HT-29 (cell line): ENCODE measurements at regions not wholly inside any gene's neighbourhood (a gene's known extent, or its start where the extent isn't known, plus 50 kb on each side); places are given as distances from the start of the nearest gene placed in this dataset.
"Not testable (repeated sequence)": the region's sequence is repeated elsewhere in the genome, so short reads cannot be mapped to it uniquely, and the experiment has no call there.

Experiments
- DNase-seq: peaks from one replicate; pipeline ENCODE4 v3.0.0-alpha.2; 2015; ENCODE audit warnings: low spot score

DNA sequence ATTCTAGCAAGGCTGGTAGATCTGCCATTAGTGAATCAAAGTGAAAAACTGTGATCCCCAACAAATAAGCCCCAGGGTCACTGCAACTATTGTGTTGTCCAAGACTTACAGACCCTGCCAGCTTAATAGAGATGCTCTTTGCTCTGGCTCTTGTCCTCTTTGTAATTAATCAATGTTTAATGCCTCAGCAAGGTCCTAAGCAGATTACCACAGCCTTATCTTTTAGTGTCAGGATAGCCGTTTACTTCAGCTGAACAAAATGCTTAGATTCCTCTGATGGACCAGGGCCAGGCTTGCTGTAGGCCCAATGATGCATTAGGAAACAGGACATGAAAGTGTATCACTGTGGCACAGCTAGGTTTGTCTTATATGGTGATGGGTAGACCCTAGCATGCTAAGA lies 353.3 kb downstream of the HACE1 start:
- no peak for DNase-seq

DNA sequence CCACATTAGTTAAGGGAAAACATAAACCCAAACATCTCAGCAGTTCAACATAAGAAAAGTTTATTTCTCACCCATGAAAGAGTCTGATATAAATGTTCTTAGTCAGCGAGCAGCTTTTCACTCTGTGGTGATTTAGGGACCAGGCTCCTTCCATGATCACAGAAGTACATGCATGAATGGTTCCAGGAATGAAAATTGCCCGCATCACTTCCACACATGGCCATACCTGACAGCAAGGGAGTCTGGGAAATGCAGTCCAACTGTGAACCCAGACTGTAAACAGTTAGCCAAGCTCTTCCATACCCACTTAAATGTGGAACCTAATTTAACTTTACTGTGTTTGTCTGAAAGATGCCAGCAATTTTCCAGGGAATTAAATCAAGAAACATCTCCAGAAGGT lies 353.9 kb downstream of the HACE1 start:
- DNase-seq, result no peak

DNA sequence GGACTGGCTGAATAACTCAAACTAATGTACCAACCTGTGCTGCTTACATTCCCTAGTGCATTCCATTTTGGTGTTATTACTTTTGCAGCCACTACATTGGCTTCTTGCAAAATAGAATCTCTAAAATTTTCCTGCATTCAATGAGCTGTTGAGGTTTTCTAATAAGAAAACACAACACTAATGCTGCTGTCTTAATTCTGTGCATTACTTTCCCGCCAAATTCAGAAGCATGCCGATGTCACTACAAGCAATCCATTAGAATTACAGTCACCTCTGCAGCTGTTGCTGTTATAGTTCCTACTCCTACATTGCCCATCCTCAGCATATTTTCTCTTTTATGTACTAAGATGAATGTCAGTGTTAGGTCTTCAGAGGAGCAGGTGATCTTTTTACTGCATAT lies 359.5 kb downstream of the HACE1 start:
- DNase-seq, result no peak

DNA sequence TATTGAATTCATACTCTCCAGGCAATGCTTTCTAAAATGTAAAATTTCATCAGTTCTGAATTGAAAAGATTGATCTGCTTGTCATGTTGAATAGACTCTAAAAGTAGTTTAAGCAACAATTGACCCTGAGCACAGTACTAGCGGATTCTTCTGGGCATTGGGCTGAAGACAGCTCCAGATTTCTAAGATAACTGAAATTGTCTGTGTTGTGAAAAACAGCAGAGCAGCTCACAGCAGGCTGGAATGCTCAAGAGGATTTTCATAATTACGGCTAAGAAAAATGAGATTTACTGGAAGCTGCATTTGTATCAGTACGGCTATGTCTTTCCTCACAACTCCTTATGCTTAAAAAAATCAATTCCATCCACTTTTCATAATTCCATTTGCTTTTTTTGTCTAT lies 373.7 kb downstream of the HACE1 start:
- DNase-seq, result no peak

DNA sequence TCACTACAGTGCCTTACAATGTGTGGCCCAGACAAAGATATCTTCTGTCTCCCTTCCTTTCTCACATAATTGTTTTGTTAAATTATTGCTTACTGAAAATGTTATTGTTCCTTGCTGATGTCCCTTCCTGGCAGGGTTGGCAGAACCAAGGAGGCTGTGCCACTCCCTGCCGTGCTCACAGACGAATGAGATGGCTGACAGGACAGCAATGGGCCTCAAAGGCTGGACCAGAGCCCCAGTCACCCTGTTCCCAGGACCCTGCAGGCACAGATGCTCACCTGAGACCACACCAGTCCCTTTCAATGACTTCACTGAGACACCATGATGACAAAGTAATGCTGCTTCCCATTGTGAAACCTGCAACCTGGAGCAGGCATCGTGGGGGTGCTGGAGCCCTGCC lies 375.1 kb downstream of the HACE1 start:
- DNase-seq, result no peak

DNA sequence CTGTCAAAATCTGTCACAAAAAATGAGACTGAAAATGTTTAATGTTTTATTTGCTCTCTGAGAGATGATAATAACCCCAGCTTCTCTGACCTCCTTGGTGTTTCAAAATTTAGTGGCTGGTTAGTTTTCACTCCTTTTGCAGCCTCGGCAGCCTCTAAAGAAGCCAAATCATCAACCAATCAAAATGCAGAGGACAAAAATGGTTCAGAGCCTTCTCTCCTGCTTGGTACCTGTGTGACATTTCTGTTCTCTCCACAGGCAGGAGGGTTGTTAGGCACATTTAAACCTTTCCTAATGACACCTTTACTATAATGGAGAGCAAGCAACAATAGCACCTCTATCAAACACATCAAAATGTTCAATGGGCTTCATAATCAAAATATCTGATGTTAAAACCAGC lies 375.5 kb downstream of the HACE1 start:
- no peak for DNase-seq

DNA sequence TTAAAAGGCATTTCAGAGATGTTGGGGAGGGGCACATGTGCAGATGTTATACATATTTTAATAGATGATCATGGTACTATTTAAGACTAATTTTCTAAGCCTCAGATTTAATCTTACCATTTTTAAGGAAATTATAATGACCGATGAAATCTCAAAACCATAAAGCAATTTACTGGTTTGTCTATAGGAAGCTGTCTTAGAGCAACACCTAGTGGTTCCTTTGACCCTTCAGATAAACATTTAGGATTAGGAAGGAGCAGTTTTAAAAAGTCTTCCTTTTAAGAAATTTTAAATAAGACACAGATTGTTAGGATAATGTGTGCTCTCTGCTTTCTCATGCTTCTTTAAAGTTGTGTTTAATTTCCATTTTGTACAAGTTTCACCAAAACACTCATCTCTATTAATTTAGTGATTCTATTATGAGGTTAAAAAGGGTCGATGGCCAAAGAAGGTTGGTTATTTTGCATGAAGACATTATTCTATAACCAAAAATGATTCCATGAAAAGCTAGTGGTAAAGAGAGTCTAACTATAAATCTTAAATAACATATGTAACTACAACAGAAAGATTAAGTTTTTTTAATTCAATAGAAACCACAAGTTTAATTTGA lies 376.4 kb downstream of the HACE1 start:
- DNase-seq, result peak; percentile 18

DNA sequence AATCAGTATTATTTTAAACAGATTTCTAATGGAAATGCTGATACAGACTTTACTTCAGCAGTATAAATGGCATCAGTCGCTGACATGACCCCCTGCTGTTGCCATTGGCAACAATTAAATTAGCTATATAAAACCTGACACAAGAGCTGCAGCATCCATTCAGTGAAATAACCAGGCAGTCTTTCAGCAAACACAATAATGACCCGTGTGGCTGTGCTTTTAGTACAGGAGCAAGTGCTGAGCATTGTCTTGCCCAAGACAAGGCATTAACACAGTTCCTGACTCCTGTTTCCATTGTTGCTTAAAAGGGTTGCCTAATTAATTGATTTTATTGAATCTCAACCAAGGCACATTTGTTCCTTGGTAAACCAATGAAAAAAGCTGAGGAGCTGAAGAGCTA lies 382.1 kb downstream of the HACE1 start:
- DNase-seq, result no peak

DNA sequence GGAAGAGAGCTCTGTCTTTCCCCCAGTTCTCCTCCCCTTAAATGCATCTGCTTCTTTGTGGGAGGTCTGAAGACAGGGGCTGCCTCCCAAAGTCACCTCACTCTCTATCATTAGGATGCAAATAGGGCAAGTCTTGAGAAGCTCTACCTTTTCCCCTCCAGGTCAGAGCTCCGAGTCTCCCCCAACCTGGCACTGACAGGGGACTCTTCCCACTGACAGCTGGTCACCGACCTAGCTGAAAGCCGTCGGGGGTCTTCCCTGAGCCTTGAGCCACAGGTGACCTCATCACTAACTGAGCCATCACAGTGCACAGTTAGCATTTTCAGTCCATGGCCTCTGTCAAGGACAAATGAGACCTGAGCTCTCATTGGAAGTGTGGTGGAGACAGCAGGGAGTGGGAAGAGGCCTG lies 386.7 kb downstream of the HACE1 start:
- DNase-seq, result no peak

DNA sequence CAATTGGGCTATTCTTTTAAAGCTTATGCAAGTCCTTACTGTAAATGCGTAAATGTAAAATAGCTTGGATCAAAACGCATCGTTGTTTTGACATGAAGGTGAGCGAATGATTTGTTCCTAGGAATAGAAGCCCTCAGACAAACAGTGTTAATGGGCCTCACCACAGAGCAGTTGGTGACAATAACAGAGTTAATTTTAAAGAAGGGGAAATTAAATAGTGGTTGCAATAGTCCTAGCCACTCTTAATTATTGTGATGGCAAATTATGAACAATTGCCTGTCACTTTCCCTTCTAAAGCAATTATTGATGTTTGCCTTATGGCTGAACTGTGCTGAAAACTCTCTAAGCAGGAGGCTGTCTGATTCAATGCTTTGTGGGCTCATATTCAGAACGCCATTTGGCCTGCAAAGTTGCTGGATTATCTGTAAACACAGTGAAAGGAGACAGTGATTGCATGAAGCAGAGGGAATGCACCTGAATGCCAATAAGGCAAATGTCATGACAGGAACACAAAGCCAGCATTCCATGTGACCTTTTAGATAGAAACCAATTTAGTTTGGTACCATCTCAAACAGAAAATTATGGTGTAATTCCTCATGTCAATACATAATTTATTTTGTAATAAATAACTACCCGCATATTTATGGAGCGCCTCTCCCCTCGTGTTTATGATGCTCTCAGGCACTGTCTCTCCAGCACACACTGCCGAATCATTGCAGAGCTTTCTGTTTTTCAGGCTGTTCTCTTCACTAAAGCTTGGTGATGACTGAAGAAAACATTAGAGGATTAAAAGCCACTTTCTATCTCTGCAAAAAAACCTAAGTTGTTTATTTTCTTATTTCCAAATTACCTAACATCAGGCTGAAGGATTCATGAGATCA lies 387.5 kb downstream of the HACE1 start:
- no peak for DNase-seq

DNA sequence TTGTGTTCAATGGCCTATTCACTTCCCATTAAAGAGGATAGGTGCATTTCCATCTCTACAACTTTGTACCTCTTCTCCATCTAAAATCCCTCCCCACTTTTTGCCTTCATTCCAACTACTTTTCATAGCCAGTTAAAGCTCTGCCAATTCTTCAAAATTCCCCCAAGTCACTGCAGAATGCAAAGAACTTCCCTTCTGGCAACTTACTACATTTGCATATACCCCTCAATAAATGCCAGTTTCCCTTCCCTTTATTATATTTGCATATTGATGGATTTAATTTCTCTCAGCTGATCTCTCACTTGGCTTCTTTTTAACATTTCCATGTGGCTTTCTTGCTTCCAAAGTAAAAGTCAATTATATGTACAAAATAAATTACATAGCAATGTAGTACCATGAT lies 393.4 kb downstream of the HACE1 start:
- DNase-seq, result no peak

DNA sequence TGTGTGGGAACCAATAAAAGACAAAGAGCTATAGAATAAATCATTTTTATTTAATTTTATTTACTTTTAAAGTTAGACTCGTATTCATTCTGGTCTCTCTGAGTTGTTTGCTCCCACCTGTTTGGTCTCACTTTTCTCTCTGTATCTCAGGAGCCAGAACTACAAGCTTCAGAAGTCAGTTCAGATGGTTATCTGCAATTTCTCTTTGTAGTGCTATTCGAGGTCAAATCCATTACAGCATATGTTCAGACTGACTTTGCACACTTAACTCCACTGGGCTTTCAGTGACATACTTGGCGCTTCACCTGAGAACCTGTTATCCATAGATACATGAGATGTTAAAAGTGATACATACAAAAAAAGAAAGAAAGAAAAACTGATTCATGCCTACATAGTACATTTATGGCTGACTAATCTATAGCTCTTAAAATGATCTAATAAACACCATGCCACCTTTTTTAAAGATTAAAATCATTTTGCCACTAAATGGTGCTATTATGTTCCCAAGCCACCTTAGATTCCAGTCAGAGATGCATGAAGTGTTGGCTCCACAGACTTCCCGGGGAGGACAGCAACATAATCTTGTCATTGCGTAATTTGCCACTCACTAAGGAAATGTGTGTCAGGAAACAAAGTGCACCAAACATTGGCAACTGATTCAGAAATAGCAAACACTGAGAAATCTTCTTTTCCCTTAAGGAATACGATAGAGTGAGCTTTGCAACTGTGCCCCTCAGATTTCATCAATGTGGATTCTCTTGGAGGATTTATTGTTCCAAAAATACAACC lies 396.7 kb downstream of the HACE1 start:
- no peak for DNase-seq

DNA sequence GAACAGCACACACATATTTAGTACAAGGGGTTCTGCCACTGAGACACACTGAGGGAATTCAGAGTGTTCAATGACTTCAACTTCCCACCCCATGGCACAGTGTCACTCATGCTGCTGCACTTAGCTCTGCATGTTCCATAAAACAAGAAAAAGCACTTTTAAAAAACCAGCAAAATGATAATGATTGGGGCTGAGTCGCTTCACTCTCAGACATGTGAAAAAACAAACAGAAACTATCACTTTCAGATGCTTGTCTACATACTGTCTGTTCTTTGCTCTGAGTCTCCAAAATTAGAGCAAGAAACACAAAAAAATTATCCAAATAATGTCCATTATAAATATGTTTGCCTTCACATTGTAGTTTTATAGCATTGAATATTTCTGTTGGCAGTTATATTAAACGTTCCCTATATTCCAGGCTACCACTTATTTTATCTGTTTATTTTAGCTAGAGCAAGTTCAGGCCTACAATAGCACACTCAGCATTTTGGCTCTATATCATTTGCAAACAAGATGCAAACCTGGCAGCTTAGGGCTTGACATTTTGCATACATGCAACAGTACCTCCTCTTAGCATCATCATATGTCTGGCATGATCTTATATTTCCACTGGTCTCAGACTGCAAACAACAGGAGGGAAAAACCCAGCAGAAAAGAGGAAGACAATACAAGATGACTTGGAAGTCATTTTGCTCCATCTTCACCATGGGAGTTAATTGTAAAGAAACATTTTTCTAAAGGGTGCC lies 398.8 kb downstream of the HACE1 start:
- DNase-seq, result no peak

DNA sequence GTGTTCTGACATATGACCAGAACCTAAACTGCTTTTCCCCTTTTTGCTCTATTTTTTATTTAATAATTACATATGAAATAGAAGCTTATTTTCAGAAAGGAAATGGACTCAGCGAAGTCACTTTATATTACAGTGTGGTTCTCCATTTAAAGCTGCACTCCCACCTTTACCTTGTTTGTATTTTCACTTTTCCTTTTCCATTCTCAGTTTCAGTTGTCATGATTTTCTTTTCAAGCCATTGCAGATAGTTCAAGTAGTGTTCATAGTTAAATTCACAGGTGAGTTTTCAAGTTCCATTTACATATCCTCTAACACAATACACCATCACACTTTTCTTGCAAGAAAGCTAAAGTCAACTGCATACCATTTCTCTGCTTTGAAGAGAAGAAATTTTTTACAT lies 400.2 kb downstream of the HACE1 start:
- no peak for DNase-seq

DNA sequence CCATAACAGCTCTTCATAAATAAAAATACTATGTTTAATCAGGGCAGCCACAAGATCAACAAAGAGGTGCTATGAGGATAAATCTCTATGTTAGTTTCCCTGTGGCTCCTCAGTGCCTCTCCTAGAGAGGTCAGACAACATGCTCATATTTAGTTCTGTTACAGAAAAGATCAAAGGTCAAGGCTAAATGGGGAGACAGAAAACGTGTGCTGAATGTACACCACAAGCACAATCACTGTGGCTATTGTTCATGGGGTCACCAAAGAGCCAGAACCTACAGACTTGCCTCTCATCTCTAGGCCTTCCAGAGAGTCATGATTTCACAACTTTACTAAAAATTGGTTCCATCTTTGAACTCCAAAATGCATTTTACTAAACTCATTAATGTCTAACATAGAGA lies 409.8 kb downstream of the HACE1 start:
- DNase-seq, result no peak

DNA sequence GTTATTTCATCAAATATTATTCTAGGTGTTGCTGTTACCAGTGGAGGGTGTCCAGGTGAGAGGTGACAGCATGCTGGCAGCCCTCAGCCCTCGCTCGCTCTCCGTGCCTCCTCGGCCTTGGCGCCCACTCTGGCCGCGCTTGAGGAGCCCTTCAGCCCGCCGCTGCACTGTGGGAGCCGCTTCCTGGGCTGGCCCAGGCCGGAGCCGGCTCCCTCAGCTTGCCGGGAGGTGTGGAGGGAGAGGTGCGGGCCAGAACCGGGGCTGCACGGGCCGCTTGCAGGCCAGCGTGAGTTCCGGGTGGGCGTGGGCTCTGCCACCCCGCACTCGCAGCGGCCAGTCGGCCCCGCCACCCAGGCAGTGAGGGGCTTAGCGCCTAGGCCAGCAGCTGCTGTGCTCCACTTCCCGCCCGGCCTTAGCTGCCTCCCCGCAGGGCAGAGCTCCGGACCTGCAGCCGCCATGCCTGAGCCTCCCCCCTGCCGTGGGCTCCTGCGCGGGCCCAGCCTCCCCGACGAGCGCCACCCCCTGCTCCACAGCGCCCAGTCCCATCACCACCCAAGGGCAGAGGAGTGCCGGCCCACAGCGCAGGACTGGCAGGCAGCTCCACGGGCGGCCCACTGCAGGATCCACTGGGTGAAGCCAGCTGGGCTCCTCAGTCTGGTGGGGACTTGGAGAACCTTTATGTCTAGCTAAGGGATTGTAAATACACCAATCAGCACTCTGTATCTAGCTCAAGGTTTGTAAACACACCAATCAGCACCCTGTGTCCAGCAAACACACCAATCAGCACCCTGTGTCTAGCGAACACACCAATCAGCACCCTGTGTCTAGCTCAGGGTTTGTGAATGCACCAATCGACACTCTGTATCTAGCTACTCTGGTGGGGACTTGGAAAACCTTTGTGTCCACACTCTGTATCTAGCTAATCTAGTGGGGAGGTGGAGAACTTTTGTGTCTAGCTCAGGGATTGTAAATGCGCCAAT lies 413.3 kb downstream of the HACE1 start:
- not testable (repeated sequence) for DNase-seq

DNA sequence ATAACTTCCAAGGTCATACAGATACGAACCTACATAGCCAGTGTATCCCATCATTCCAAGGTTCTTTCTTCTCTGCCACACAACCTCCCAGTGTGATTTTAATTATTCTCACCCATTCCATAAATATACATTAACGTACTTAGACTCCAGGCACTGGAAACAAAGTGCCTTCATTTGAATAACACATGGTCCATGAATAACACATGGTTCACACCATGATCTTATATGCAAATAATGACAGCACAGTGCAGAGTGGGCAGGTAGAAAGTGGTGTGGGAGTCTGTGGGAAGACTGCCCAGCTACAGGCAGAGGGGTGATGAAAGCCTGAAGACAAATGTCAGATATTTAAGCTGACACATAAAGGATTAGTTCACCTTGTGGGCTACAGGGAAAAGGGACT lies 425.2 kb downstream of the HACE1 start:
- DNase-seq, result no peak

DNA sequence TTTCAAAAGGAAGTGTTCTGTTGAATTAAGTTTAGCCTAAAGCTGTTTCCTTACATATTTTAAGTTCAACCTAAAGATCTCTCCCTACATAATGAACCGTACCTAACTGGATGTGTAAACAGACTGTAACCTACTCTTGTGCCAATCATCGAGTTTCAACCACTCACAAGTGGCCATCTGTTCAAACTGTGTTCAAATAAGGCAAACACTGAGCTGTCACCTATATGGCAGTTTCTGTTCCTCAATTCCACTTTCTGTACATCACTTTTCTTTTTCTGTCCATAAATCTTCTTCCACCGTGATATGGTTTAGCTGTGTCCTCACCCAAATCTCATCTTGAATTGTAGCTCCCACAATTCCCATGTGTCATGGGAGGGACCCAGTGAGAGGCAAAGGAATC lies 428.6 kb downstream of the HACE1 start:
- no peak for DNase-seq

DNA sequence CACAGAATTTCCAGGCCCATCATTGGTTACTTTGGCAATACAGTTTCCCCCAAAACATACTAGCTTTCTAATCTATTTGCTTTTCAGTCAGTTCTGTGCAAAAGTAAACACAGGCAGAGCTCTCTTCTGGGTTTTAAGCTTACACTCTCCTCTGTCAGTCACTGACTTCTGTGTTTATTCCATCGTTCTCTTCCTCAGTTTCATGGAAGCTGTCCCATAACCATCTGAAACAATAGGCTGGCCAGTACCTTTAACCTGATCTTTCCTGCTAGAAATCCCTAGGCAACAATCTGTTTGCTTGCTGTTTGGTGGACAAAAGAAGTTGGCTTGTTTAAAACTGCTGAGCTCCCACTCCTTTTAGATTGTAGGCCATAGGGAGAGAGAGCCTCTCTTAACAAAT lies 431.5 kb downstream of the HACE1 start:
- DNase-seq, result no peak

DNA sequence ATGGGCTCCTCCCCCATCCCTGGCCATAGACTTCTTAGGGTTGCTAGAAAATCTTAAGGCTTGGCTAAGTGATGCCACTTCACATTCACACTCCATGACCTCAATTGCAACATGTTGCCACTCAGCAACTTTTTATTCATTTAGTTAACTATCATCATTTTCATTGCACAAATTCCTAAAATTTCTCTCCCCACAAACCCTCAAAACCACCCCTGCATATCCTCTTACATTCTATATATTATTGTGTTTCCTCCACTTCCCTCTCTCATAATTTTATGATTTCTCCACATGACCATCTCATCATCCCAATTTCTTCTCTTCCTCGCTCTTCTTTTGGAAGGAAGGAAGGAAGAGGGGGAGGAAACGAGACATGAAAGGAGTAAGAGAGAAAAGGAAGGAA lies 436.0 kb downstream of the HACE1 start:
- no peak for DNase-seq

DNA sequence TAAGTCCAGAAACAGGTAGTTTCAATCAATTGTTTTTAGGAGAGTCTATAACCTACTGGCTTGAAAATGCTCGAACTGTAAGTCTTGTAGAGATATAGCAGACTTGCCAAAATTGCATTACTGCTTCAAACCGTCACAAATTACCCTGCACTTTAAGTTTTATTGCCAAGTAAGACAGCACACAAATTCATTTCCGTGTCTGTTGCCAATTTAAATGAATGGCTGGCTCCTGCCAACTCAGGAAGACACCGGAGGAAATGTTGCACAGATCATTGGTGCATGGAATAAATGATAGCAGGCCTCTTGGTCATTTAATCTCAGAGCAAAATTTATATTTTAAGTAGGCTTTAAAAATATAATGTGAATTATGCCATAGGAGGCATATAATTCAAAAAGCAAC lies 438.1 kb downstream of the HACE1 start:
- DNase-seq, result no peak
